NCI-H524 (cell line): ENCODE measurements at regions not wholly inside any gene's neighbourhood (a gene's known extent, or its start where the extent isn't known, plus 50 kb on each side); places are given as distances from the start of the nearest gene placed in this dataset.
"Not testable (repeated sequence)": the region's sequence is repeated elsewhere in the genome, so short reads cannot be mapped to it uniquely, and the experiment has no call there.

Experiments used
- DNase-seq, 2 experiments: peaks; one replicate each; lab custom pipeline; 2025; lab: John Stamatoyannopoulos, UW

DNA sequence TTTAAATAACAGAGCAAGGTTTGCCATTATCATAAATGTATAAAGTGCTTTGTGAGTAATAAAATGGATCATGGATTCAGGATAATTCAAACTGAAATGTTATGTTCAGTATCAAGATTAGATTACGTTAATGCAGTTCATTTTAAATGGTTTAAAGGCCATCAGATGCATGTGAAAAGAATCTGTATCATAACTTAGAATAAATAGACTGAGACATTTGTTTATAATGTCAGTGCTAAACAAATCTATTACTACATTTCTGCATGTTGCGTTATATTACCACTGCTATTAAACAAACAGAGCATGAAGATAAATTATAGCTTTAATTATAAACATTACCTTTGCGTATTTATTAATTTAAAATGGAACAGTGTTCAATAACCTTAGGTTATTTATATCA, 160.2 kb downstream of the TOX3 start:
- DNase-seq, result no peak

- no peak for DNase-seq
These were observed 162.6 kb downstream of the TOX3 start for GRCh38 chr16:52384378-52384777.

DNA sequence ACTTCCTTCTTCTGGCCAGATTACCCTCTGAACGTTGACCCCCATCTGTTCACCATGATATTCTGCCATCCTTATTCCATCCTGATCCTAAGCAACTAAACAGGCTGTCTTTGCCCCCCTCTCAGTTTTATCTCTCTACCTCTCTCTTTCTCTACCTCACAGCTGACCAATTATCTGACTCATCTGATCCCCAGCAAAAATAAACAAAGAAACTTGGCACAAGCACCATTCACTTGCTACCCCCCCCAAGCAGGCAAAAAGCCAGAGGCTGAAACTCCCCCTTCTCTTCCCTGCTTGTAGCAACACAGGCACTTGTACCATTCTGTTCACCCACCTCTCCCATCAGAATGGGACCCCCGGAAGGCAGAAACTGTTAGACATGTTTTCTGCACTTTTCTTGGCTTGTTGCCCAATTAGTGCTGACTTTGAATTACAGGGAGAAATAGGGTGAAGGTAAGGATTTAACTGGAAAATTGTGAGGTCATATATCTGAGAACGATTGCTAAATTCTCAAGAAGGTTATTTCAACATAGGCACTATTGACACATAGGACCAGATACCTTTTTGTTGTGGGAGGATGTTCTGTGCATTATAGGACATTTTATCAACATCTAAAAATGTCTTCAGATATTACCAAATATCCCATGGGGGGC, 163.2 kb downstream of the TOX3 start:
- peak in 1 of 2 experiments; percentile 55 for DNase-seq

DNA sequence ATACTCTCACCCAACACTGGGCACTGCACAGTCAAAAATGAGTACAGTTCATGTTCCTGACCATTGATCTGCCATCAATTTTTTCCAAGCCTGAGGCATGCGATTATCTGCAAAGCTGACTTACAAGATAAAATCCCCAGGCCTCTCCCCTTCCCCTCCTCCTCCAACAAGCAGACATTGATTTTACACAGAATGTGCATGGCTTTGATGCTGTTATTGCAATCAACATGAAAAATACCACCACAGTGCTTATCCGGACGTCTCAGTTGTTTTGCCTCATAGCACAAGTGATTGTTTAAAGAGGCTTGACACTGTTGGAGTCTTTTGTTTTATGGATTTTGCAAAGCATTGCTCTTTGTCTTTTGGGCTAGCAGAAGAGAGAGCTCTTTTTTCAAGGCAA, 163.8 kb downstream of the TOX3 start:
- DNase-seq, result no peak

DNA sequence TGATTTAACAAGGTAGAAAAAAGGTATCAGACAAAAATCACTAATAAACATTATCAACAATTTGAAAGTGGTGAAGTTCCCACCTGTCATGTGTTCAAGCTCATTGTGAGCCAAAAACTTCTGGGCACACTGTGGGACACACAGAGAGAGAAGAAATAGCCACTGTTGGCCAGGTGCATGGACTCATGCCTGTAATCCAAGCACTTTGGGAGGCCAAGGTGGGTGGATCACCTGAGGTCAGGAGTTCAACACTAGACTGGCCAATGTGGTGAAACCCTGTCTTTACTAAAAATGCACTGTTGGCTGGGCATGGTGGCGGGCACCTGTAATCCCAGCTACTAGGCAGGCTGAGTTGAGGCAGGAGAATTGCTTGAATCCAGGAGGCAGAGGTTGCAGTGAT, 167.4 kb downstream of the TOX3 start:
- no peak for DNase-seq

DNA sequence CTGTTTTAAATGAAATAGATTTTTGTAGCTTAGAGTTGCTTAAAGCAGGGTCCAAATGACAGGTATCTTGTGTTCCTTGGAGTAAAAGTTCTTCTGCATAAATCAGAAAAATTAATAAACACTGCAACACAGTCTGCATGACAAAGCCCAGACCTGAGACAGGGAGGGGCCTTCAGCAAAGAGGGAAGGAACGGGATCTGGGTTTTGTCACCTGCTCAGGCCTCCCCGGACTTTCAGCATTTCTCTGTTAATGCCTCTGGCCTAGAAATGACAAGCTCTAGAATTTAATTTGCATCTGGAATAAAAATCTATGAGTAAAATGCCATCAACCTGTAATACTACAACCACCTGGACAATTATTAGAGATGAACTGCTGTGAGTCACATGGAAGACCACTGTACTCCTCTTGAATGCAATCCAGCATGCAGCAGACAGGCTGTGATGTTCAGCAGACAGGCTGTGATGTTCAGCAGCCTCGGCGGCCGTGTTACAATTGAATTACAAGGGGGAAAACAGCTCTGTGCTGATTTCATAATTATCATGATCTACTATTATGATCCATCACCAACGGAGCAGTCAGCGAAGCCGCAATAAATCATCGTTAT, 170.2 kb downstream of the TOX3 start:
- DNase-seq, result no peak

- no peak for DNase-seq
These were observed 174.6 kb downstream of the TOX3 start for GRCh38 chr16:52372313-52372712.

DNA sequence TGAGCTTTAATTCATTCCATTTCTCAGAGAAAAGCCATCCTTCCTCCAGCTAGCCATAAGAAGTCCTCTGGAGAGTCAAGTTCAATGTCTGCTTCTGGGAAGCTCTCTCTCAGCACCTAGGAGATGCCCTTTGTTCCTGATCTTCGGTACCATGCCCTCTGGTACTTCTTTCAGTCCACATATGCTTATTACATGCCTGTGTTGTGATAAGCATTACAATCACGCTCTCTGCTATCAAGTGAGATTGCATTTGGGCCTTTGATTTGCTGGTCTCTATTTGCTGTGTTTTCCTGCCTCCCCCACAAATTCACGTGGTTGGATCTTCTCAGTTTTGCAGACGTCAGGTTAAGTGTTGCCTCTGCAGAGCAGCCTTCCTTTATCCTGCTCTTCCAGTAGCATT, 178.1 kb downstream of the TOX3 start:
- no peak for DNase-seq

GRCh38 chr16:52367821-52368220, 179.1 kb downstream of the TOX3 start:
- no peak for DNase-seq

- DNase-seq, result no peak
These were observed 180.0 kb downstream of the TOX3 start for GRCh38 chr16:52366983-52367382.

DNA sequence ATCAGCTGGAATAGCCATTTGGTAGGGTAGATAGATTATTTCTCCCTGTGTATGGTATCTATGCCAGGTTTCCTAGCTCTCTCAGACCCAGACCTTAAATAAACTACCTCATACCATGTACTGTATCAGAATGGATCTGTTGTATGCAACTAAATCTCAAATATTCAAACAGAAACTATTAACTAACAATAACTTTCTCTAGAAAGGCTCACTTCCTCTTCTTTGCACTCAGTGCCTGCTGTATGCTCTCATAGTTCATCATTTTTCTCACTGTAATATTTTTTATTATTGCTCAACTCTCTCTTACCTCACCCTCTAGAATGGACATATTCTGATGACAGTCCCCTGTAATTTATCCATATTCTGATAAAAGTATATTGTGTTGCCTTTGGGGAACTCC, 182.4 kb downstream of the TOX3 start:
- DNase-seq, result no peak

DNA sequence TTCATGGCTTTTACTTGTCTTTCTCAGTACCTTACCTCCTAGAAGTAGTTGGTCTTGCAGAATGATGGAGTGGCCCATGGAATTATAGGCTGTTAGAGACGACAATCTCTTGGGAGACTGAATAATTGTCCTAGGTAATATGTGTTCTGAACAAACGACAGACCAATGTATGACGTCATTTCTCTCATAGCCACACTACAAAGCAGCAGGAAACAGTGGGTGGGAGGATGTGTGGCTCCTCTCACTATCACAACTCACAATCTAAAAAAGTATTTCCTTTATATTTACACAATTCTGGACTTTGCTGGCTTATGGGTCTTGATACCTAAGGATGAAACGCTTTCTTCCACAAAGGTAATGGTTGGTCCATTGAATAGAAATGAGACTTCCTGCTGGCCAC, 183.9 kb downstream of the TOX3 start:
- DNase-seq, result no peak

- no peak for DNase-seq
These were observed 189.2 kb downstream of the TOX3 start for GRCh38 chr16:52357711-52358110.

DNA sequence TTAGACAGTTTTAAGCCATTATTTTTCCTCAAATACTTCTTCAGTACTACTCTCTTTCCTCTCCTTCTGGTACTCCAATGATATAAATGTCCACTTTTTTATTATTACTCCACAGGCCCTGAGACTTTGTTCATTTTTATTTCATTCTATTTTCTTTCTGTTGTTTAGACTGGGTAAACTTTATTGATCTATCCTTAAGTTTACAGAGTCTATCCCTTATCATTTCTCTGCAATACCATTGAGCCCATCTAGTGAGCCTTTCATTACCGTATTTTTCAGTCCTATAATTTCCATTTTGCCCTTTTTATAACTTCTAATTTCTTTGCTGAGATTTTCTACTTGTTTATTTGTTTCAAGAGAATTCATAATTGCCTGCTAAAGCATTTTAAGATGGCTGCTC, 193.7 kb downstream of the TOX3 start:
- no peak for DNase-seq

DNA sequence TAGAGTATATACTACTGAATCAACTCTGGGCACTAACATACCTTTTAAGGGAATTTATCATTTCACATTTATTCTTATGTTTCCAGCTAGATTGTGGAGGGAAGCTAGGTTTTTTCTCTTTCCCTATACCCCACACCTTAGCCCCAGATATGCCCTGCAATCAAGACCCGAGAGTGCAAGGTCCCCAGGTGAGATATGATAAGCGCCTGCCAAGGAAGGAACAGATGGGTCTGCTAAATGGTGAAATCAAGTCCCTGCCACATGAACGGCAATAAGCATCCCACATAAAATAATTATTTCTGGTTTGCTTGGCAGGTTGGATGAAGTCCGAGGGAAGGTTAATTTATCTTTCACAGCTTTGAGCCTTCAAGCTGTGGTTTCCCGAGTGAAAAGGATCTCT, 195.5 kb downstream of the TOX3 start:
- DNase-seq, result no peak

DNA sequence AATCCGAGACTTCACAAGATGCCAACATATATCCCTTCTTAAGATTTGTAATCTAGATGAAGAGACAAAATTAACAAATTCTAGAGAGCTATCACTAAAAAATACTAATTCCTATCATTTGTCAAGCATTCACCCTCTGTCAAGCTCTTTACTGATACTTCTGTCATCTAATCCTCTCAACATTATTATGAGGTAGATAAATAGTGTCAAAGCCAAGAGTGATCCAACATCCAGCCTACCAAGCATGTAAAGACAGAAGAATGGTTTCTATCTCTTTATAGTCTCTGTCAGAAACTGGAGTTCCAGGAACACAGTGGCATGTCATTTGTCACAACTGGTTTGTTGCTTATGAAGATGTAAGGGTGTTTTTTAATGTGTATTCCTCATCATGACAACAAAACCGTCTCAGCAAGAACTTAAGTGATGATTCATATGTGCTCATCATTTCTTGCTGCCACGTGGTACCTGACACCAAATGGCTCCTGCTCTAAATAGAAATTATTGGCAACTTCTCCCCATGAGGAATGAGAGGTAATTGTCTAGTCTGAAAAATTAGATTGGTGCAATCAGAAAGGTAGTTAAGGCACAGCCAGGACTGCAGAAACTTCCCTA, 196.8 kb downstream of the TOX3 start:
- DNase-seq, result no peak

DNA sequence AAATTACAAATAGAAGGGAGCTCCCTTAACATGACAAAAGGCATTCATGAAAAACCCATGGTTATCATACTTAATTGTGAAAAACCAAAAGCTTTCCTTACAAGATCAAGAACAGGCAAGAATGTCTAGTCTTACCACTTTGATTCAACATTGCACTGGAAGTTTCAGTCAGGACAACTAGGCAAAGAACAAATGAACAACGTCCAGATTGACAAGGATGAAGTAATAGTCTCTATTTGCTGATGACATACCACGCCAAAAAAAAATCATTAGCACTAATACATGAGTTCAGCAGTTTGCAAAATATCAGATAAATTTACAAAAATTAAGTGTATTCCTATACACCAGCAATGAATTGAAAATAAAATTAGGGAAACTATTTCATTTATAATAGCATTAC, 200.2 kb downstream of the TOX3 start:
- DNase-seq, result no peak

DNA sequence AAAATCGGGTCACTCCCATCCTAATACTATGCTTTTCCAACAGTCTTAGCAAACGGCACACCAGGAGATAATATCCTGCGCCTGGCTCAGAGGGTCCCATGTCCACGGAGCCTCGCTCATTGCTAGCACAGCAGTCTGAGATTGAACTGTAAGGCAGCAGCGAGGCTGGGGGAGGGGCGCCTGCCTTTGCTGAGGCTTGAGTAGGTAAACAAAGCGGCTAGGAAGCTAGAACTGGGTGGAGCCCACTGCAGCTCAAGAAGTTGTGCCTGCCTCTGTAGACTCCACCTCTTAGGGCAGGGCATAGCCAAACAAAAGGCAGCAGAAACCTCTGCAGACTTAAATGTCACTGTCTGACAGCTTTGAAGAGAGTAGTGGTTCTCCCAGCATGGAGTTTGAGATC, 213.3 kb downstream of the TOX3 start:
- not testable (repeated sequence) for DNase-seq

DNA sequence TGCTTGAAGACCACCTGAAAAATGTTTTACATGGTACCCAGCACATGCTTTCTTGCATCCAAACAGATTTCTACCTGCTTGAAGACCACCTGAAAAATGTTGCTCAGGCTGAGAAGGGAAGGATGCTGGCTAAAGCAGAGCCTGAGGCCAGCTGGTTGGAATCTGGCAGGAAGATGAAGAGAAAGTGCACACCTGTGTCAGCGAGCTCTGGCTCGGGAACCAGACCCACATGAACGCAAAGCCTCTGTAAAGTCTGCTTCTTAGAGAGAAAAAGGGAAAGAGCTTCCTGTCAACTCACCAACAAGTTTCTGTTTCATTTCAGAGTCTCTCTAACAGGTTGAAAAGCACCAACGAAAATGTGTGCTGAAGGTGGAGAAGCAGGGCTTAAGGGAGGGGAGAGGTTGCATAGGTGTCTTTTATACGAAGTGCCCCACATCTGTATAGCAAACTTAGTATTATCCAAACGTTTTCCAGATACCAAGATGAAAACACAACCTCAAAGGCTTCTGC, 226.0 kb downstream of the TOX3 start:
- no peak for DNase-seq

DNA sequence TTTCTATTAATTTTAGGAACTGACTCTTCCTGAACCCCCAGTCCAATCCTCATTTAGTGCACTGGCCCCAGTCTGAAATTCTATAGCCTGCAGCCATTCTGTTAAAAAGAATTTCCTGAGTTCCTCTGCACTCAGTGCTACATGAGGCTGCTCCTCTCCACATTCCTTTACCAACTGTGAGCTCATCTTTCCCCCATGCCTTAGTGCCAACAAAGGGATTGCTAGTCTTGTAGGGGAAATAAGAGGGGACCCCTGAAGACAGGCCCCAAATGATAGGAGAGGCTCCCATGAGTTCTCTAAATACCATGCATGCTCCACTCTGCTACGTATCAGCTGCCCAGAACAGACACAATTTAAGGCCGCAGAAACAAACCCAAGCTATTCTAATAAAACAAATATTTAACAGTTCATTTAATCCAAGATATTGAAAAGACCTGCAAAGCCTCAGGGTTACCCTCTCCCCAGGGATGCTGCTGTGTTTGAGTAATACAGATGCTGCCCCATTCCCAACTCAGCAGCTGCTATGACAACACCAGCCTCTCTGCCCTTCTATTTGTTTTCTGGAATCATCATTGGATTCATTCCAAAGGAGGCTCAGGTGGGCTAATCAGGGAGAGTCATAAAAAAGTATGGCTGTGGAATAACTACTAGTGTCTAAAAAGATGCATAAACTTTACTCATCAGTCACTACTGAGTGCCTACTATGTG, 228.5 kb downstream of the TOX3 start:
- peak in 1 of 2 experiments; percentile 30 for DNase-seq

DNA sequence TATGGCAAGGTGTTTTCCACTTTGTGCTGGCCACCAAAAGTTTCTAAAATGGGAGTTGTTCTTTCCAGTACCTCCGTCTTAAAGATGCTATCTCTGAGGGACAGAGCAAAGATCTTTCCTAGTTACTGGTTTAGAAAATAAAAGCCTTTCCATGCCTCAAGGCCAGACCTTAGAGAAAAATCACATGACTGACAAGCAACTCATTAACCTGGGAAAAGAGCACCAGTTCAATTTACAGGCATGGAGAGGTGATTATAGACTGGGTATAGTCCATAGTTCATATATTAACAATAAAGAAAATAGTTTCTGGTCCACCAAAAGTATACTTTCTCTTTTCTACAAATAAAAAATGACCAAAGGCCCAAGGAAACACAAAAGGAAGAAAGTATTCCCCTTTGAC, 230.7 kb downstream of the TOX3 start:
- no peak for DNase-seq

- DNase-seq, result peak; percentile 38 to 72
These were observed 234.2 kb downstream of the TOX3 start for GRCh38 chr16:52312716-52313115.
